IMR-90 (cell line): ENCODE measurements at regions not wholly inside any gene's neighbourhood (a gene's known extent, or its start where the extent isn't known, plus 50 kb on each side); places are given as distances from the start of the nearest gene placed in this dataset.

ENCODE experiments used
- BHLHE40 ChIP-seq: fragments of 150-350 bp; IDR thresholded peaks from 2 replicates; pipeline ENCODE4 v1.6.1; 2016; ENCODE audit warnings: mild to moderate bottlenecking, low read depth, low read length
- CEBPB ChIP-seq: IDR thresholded peaks from 2 replicates; pipeline ENCODE4 v1.6.1; 2012; ENCODE audit warnings: low read depth, low read length, improper control_type of control experiment
- CHD1 ChIP-seq: IDR thresholded peaks from 2 replicates; pipeline ENCODE4 v1.6.1; 2012; ENCODE audit warnings: low read depth, low read length, improper control_type of control experiment
- FOS ChIP-seq: fragments of 150-350 bp; IDR thresholded peaks from 2 replicates; pipeline ENCODE4 v1.6.1; 2016; ENCODE audit warnings: low read depth, low read length
- MAZ ChIP-seq: IDR thresholded peaks from 2 replicates; pipeline ENCODE4 v1.6.1; 2012; ENCODE audit warnings: low read depth, mild to moderate bottlenecking, low read length, improper control_type of control experiment, moderate library complexity, borderline replicate concordance
- MXI1 ChIP-seq: IDR thresholded peaks from 2 replicates; pipeline ENCODE4 v1.6.1; 2012; ENCODE audit warnings: low read depth, mild to moderate bottlenecking, low read length, moderate library complexity, borderline replicate concordance
- POLR2A ChIP-seq: IDR thresholded peaks from 2 replicates; pipeline ENCODE4 v1.6.1; 2012; ENCODE audit warnings: mild to moderate bottlenecking, low read depth, low read length
- RAD21 ChIP-seq: IDR thresholded peaks from 2 replicates; pipeline ENCODE4 v1.6.1; 2012; ENCODE audit warnings: low read length, improper control_type of control experiment
- RCOR1 ChIP-seq: IDR thresholded peaks from 2 replicates; pipeline ENCODE4 v1.6.1; 2012; ENCODE audit warnings: mild to moderate bottlenecking, low read length, improper control_type of control experiment; ENCODE audit not compliant: insufficient replicate concordance
- RFX5 ChIP-seq: IDR thresholded peaks from 2 replicates; pipeline ENCODE4 v1.8.0; 2012; ENCODE audit warnings: low read depth, mild to moderate bottlenecking, low read length, moderate library complexity
- SMC3 ChIP-seq: fragments of 150-350 bp; IDR thresholded peaks from 2 replicates; pipeline ENCODE4 v1.6.1; 2016; ENCODE audit warnings: low read depth, mild to moderate bottlenecking, antibody characterized with exemption, low read length, moderate library complexity
- TF ChIP-seq, protein P1 (sequence below): conservative IDR thresholded peaks from 2 replicates; pipeline ENCODE4 v1.5.1; 2012; ENCODE audit warnings: mild to moderate bottlenecking, low read depth, low read length, improper control_type of control experiment
- TF ChIP-seq, protein P2 (sequence below): fragments of 150-350 bp; IDR thresholded peaks from 2 replicates; pipeline ENCODE4 v1.6.1; 2017; ENCODE audit warnings: mild to moderate bottlenecking, antibody characterized with exemption, low read length, low read depth
- TF ChIP-seq, protein P3 (sequence below): fragments of 150-350 bp; IDR thresholded peaks from 2 replicates; pipeline ENCODE4 v1.6.1; 2016; ENCODE audit warnings: low read depth, mild to moderate bottlenecking, low read length, moderate library complexity, borderline replicate concordance

DNA sequence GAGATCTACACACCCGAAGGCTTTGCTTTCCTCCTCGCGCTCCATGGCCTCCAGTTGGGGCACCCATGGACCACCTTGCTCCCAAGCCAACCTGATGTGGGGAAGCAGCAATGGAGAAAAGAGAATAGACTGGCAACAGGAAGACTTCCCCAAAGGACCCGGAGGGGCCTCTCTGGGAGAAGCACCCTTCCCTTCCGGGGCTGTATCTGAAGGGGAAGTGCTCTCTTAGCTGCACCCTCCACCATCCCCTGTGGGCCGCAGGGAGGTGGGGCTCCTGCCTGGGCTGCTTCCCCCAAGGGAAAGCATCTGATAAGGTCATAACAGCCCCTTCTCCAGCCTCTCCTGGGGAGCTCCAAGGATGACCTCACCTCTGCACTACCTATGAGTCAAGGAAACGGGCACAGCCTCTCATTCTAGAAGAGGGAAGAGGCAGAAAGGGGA, 100.2 kb downstream of the RIPK4 start:
- TF ChIP-seq SMC3: no peak
- TF ChIP-seq RFX5: no peak
- TF ChIP-seq, protein P1, sequence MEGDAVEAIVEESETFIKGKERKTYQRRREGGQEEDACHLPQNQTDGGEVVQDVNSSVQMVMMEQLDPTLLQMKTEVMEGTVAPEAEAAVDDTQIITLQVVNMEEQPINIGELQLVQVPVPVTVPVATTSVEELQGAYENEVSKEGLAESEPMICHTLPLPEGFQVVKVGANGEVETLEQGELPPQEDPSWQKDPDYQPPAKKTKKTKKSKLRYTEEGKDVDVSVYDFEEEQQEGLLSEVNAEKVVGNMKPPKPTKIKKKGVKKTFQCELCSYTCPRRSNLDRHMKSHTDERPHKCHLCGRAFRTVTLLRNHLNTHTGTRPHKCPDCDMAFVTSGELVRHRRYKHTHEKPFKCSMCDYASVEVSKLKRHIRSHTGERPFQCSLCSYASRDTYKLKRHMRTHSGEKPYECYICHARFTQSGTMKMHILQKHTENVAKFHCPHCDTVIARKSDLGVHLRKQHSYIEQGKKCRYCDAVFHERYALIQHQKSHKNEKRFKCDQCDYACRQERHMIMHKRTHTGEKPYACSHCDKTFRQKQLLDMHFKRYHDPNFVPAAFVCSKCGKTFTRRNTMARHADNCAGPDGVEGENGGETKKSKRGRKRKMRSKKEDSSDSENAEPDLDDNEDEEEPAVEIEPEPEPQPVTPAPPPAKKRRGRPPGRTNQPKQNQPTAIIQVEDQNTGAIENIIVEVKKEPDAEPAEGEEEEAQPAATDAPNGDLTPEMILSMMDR: no peak
- no peak for TF ChIP-seq POLR2A
- no peak for TF ChIP-seq RCOR1
- TF ChIP-seq, protein P2, sequence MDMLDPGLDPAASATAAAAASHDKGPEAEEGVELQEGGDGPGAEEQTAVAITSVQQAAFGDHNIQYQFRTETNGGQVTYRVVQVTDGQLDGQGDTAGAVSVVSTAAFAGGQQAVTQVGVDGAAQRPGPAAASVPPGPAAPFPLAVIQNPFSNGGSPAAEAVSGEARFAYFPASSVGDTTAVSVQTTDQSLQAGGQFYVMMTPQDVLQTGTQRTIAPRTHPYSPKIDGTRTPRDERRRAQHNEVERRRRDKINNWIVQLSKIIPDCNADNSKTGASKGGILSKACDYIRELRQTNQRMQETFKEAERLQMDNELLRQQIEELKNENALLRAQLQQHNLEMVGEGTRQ: no peak
- TF ChIP-seq MXI1: no peak
- TF ChIP-seq FOS: no peak
- TF ChIP-seq CEBPB: no peak
- no peak for TF ChIP-seq CHD1
- TF ChIP-seq, protein P3, sequence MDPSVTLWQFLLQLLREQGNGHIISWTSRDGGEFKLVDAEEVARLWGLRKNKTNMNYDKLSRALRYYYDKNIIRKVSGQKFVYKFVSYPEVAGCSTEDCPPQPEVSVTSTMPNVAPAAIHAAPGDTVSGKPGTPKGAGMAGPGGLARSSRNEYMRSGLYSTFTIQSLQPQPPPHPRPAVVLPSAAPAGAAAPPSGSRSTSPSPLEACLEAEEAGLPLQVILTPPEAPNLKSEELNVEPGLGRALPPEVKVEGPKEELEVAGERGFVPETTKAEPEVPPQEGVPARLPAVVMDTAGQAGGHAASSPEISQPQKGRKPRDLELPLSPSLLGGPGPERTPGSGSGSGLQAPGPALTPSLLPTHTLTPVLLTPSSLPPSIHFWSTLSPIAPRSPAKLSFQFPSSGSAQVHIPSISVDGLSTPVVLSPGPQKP: no peak
- no peak for TF ChIP-seq RAD21
- no peak for TF ChIP-seq BHLHE40
- no peak for TF ChIP-seq MAZ
